ENCODE measurements at regions not wholly inside any gene's neighbourhood (a gene's known extent, or its start where the extent isn't known, plus 50 kb on each side); places are given as distances from the start of the nearest gene placed in this dataset.

GRCh38 chr2:157182834-157183396 lies 74.6 kb upstream of the GALNT5 start:
- Histone ChIP-seq H3K9me3 (ENCODE audit: control extremely low read depth in 1 of 3, control insufficient read depth in 2 of 3, insufficient read depth in 1 of 3, low read length in 2 of 3) (no peaks in the 10 kb centered on the region), H3K27ac (ENCODE audit: low read length in 2 of 2) (no peak overlapping the region), H4K20me1 (ENCODE audit: control insufficient read depth, insufficient read depth, low read length, poor library complexity, severe bottlenecking) (no peaks in the 10 kb centered on the region), H3K4me3 (ENCODE audit: control extremely low read depth in 1 of 5, extremely low read depth in 1 of 5, insufficient read depth in 1 of 5, low read depth in 2 of 5, low read length in 4 of 5) (no peak overlapping the region), H3K9ac (ENCODE audit: low read length) (no peak overlapping the region), H3K4me2 (replicated peaks; ENCODE audit: low read depth, low read length, poor library complexity, severe bottlenecking) (no peak overlapping the region), H3K36me3 (replicated peaks in 1 of 2; ENCODE audit: control extremely low read depth in 1 of 2, control insufficient read depth in 1 of 2, extremely low read depth in 1 of 2, insufficient read depth in 2 of 2, low read length in 1 of 2) (no peaks in the 10 kb centered on the region), H3K4me1 (ENCODE audit: control insufficient read depth in 2 of 2, insufficient read depth in 2 of 2, low read length in 2 of 2) (no peaks in the 10 kb centered on the region), H3K79me2 (ENCODE audit: control insufficient read depth, insufficient read depth, low read length) (no peaks in the 10 kb centered on the region), H2AFZ (ENCODE audit: insufficient read depth, low read depth, low read length, poor library complexity, severe bottlenecking) (no peak overlapping the region), H3K27me3 (replicated peaks in 1 of 4; ENCODE audit: control extremely low read depth in 1 of 4, control insufficient read depth in 3 of 4, insufficient read depth in 4 of 4, low read length in 3 of 4) (peaks cover 0 to 5% (median 0%) of the 10 kb centered on the region in 4 experiments)
- TF ChIP-seq EZH2 (IDR thresholded peaks at IDR 0.05; ENCODE audit: borderline replicate concordance, insufficient read depth, low read depth, low read length, poor library complexity, severe bottlenecking) (no peak), CTCF (IDR thresholded peaks at IDR 0.05) (no peak)
- ATAC-seq (ENCODE audit: low read depth) (no peak), DNase-seq (no peak)
- ChIA-PET CTCF (no interaction called here), POLR2A (no interaction called here)
- Mint-ChIP-seq H3K27ac (no peak overlapping the region), H3K9me3 (ENCODE audit: insufficient read depth) (no peaks in the 10 kb centered on the region), H3K4me3 (no peak overlapping the region), H3K4me1 (no peaks in the 10 kb centered on the region), H3K27me3 (peaks cover 10% of the 10 kb centered on the region)
- no CpG with 5 or more reads among the region's 3 CpGs for WGBS (ENCODE audit: insufficient coverage)
- intact Hi-C loops (cut with micrococcal nuclease) = no loop called here

- no peaks in the 10 kb centered on the region for H3K79me2 ChIP-seq (ENCODE audit: control insufficient read depth, insufficient read depth, low read length)
- no peaks in the 10 kb centered on the region for H3K4me1 ChIP-seq (ENCODE audit: control insufficient read depth in 2 of 2, insufficient read depth in 2 of 2, low read length in 2 of 2)
- DNase-seq (no peak), ATAC-seq (ENCODE audit: low read depth) (no peak)
- WGBS (ENCODE audit: insufficient coverage) = 92% methylated on average over 3 of the region's 3 CpGs
- Mint-ChIP-seq H3K27ac (no peak overlapping the region), H3K4me1 (no peaks in the 10 kb centered on the region), H3K9me3 (ENCODE audit: insufficient read depth) (no peaks in the 10 kb centered on the region), H3K27me3 (peaks cover 10% of the 10 kb centered on the region), H3K4me3 (no peak overlapping the region)
- intact Hi-C loops (cut with micrococcal nuclease) = no loop called here
- H3K9me3 ChIP-seq (ENCODE audit: control extremely low read depth in 1 of 3, control insufficient read depth in 2 of 3, insufficient read depth in 1 of 3, low read length in 2 of 3) = no peaks in the 10 kb centered on the region
- H4K20me1 ChIP-seq (ENCODE audit: control insufficient read depth, insufficient read depth, low read length, poor library complexity, severe bottlenecking) = no peaks in the 10 kb centered on the region
- peaks cover 0 to 5% (median 0%) of the 10 kb centered on the region in 4 experiments for H3K27me3 ChIP-seq (replicated peaks in 1 of 4; ENCODE audit: control extremely low read depth in 1 of 4, control insufficient read depth in 3 of 4, insufficient read depth in 4 of 4, low read length in 3 of 4)
- no peaks in the 10 kb centered on the region for H3K36me3 ChIP-seq (replicated peaks in 1 of 2; ENCODE audit: control extremely low read depth in 1 of 2, control insufficient read depth in 1 of 2, extremely low read depth in 1 of 2, insufficient read depth in 2 of 2, low read length in 1 of 2)
- POLR2A ChIA-PET = no interaction called here
- CTCF ChIA-PET = no interaction called here
- H3K27ac ChIP-seq (ENCODE audit: low read length in 2 of 2) = no peak overlapping the region
- no peak for TF ChIP-seq CTCF (IDR thresholded peaks at IDR 0.05)
- TF ChIP-seq EZH2 (IDR thresholded peaks at IDR 0.05; ENCODE audit: borderline replicate concordance, insufficient read depth, low read depth, low read length, poor library complexity, severe bottlenecking) = no peak
- H3K4me3 ChIP-seq (ENCODE audit: control extremely low read depth in 1 of 5, extremely low read depth in 1 of 5, insufficient read depth in 1 of 5, low read depth in 2 of 5, low read length in 4 of 5) = no peak overlapping the region
- no peak overlapping the region for H3K4me2 ChIP-seq (replicated peaks; ENCODE audit: low read depth, low read length, poor library complexity, severe bottlenecking)
- no peak overlapping the region for H2AFZ ChIP-seq (ENCODE audit: insufficient read depth, low read depth, low read length, poor library complexity, severe bottlenecking)
- no peak overlapping the region for H3K9ac ChIP-seq (ENCODE audit: low read length)
Measured at GRCh38 chr2:157184161-157184895, 73.2 kb upstream of the GALNT5 start.

Data from B cell (primary cell).